HG03457 (cell line): ENCODE measurements at regions not wholly inside any gene's neighbourhood (a gene's known extent, or its start where the extent isn't known, plus 50 kb on each side); places are given as distances from the start of the nearest gene placed in this dataset.
"Not testable (repeated sequence)": the region's sequence is repeated elsewhere in the genome, so short reads cannot be mapped to it uniquely, and the experiment has no call there.

ENCODE experiments used
- ATAC-seq: cut with Tn5 transposase; IDR thresholded peaks from one replicate; pipeline ENCODE4 v1.9.1; 2021; ENCODE audit warnings: moderate number of reproducible peaks; ENCODE audit not compliant: unreplicated experiment

- ATAC-seq, result no peak
These were observed 243.9 kb upstream of the AGTR1 start for GRCh38 chr3:148453781-148454191.

- no peak for ATAC-seq
These were observed 242.6 kb upstream of the AGTR1 start for GRCh38 chr3:148455098-148455497.

GRCh38 chr3:148457886-148458285 is 239.8 kb upstream of the AGTR1 start:
- no peak for ATAC-seq

- ATAC-seq, result no peak
These were observed 237.7 kb upstream of the AGTR1 start for GRCh38 chr3:148459931-148460513.

GRCh38 chr3:148460686-148461085 is 237.0 kb upstream of the AGTR1 start:
- ATAC-seq, result no peak

GRCh38 chr3:148464246-148464645 is 233.5 kb upstream of the AGTR1 start:
- no peak for ATAC-seq

- no peak for ATAC-seq
These were observed 231.6 kb upstream of the AGTR1 start for GRCh38 chr3:148466143-148466542.

GRCh38 chr3:148466980-148467740 is 230.5 kb upstream of the AGTR1 start:
- no peak for ATAC-seq

- no peak for ATAC-seq
These were observed 220.3 kb upstream of the AGTR1 start for GRCh38 chr3:148477375-148477774.

GRCh38 chr3:148493631-148494030 is 204.1 kb upstream of the AGTR1 start:
- no peak for ATAC-seq

GRCh38 chr3:148494451-148494850 is 203.3 kb upstream of the AGTR1 start:
- no peak for ATAC-seq

GRCh38 chr3:148500881-148501280 is 196.8 kb upstream of the AGTR1 start:
- ATAC-seq, result no peak

GRCh38 chr3:148510116-148510515 is 187.6 kb upstream of the AGTR1 start:
- no peak for ATAC-seq

- ATAC-seq, result no peak
These were observed 187.1 kb upstream of the AGTR1 start for GRCh38 chr3:148510561-148510960.

GRCh38 chr3:148512648-148513047 is 185.1 kb upstream of the AGTR1 start:
- ATAC-seq, result no peak

- no peak for ATAC-seq
These were observed 184.6 kb upstream of the AGTR1 start for GRCh38 chr3:148513096-148513543.

- no peak for ATAC-seq
These were observed 179.2 kb upstream of the AGTR1 start for GRCh38 chr3:148518520-148518919.

GRCh38 chr3:148525621-148526020 is 172.1 kb upstream of the AGTR1 start:
- ATAC-seq, result not testable (repeated sequence)

GRCh38 chr3:148528024-148528423 is 169.7 kb upstream of the AGTR1 start:
- no peak for ATAC-seq

- no peak for ATAC-seq
These were observed 165.9 kb upstream of the AGTR1 start for GRCh38 chr3:148531836-148532235.

- no peak for ATAC-seq
These were observed 165.4 kb upstream of the AGTR1 start for GRCh38 chr3:148532326-148532725.

GRCh38 chr3:148532774-148533173 is 164.9 kb upstream of the AGTR1 start:
- ATAC-seq, result no peak
